ENCODE measurements at regions not wholly inside any gene's neighbourhood (a gene's known extent, or its start where the extent isn't known, plus 50 kb on each side); places are given as distances from the start of the nearest gene placed in this dataset.

GRCh38 chr20:39133201-39133600 is 171.1 kb downstream of the DHX35 start:
- Histone ChIP-seq H3K4me1 (ENCODE audit: insufficient read depth) (no peaks in the 10 kb centered on the region), H3K9me3 (ENCODE audit: low read depth) (no peaks in the 10 kb centered on the region), H3K79me2 (ENCODE audit: insufficient read depth) (no peaks in the 10 kb centered on the region), H4K20me1 (ENCODE audit: insufficient read depth) (no peaks in the 10 kb centered on the region), H3K9me2 (ENCODE audit: insufficient read depth) (no peaks in the 10 kb centered on the region), H3K27me3 (replicated peaks; ENCODE audit: insufficient read depth) (no peaks in the 10 kb centered on the region), H3K4me3 (no peak overlapping the region), H3K4me2 (ENCODE audit: unreplicated experiment) (no peak overlapping the region), H3K27ac (no peak overlapping the region), H2AFZ (no peak overlapping the region), H3K9ac (no peak overlapping the region), H3K36me3 (ENCODE audit: low read depth) (no peaks in the 10 kb centered on the region), H3F3A (ENCODE audit: insufficient read depth) (no peaks in the 10 kb centered on the region)
- in situ Hi-C loops (cut with MboI), result no loop called here
- DNase-seq, result no peak
- TF ChIP-seq EZH2 (IDR thresholded peaks at IDR 0.05; ENCODE audit: insufficient read depth, poor library complexity, severe bottlenecking), result no peak
- no peak for TF ChIP-seq EZH2phosphoT487 (IDR thresholded peaks at IDR 0.05; ENCODE audit: insufficient read depth, low read depth)
- WGBS, 2 experiments (ENCODE audit: low coverage in 1 of 2, low lambda C conversion rate in 2 of 2, missing lambda C conversion rate in 2 of 2), result 60 to 73% methylated on average over 4 of the region's 4 CpGs

DNA sequence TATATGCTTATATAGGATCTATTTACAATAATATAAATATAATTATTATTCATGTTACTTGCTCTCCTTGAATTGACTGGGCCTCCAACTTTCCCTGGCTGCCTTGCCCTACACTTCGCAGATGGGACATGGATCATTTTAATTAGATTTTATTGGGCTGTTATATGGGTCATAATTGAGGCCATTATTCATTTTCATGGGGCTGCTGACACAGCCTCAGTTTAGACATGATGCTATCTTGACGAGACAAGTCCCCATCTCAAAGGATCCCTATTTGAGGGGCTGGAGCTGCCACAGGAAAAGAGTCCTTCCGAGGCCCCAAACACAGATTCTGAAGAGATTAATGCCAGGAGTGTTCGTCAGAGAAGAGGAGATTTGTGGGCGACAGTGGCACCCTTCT is 170.4 kb downstream of the DHX35 start:
- Histone ChIP-seq H3K36me3 (ENCODE audit: low read depth) (no peaks in the 10 kb centered on the region), H3K9me2 (ENCODE audit: insufficient read depth) (no peaks in the 10 kb centered on the region), H3K79me2 (ENCODE audit: insufficient read depth) (no peaks in the 10 kb centered on the region), H3K27me3 (replicated peaks; ENCODE audit: insufficient read depth) (no peaks in the 10 kb centered on the region), H3K27ac (no peak overlapping the region), H2AFZ (no peak overlapping the region), H4K20me1 (ENCODE audit: insufficient read depth) (no peaks in the 10 kb centered on the region), H3K4me3 (no peak overlapping the region), H3F3A (ENCODE audit: insufficient read depth) (no peaks in the 10 kb centered on the region), H3K4me2 (ENCODE audit: unreplicated experiment) (no peak overlapping the region), H3K9me3 (ENCODE audit: low read depth) (no peaks in the 10 kb centered on the region), H3K4me1 (ENCODE audit: insufficient read depth) (no peaks in the 10 kb centered on the region), H3K9ac (no peak overlapping the region)
- 48% methylated on average over 5 of the region's 5 CpGs for WGBS, 2 experiments (ENCODE audit: low coverage in 1 of 2, low lambda C conversion rate in 2 of 2, missing lambda C conversion rate in 2 of 2)
- DNase-seq, result no peak
- TF ChIP-seq EZH2 (IDR thresholded peaks at IDR 0.05; ENCODE audit: insufficient read depth, poor library complexity, severe bottlenecking) (no peak), EZH2phosphoT487 (IDR thresholded peaks at IDR 0.05; ENCODE audit: insufficient read depth, low read depth) (no peak)
- in situ Hi-C loops (cut with MboI), result no loop called here

DNA sequence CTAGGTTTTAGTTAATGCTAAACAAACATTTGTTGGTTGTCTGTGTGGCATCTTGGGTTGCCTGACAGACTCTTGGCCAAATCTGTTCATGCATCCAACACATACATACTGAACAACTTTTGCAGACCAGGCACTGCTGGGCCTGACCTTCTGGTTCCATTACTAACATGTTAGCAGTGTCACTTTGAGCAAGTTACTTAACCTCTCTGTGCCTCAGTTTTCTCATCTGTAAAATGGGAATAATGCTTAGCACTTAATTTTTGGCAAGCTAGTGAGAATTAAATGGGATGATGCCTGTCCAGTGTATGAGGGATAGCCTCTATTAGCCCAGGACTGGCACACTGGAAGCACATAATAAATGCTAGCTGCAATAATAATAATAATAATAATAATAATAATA is 169.9 kb downstream of the DHX35 start:
- no peaks in the 10 kb centered on the region for H3K79me2 ChIP-seq (ENCODE audit: insufficient read depth)
- no peaks in the 10 kb centered on the region for H3K9me2 ChIP-seq (ENCODE audit: insufficient read depth)
- no peak overlapping the region for H3K4me2 ChIP-seq (ENCODE audit: unreplicated experiment)
- H3K36me3 ChIP-seq (ENCODE audit: low read depth), result no peaks in the 10 kb centered on the region
- H3K27ac ChIP-seq, result no peak overlapping the region
- no peaks in the 10 kb centered on the region for H3K27me3 ChIP-seq (replicated peaks; ENCODE audit: insufficient read depth)
- no peaks in the 10 kb centered on the region for H3K4me1 ChIP-seq (ENCODE audit: insufficient read depth)
- DNase-seq, result no peak
- H3F3A ChIP-seq (ENCODE audit: insufficient read depth), result no peaks in the 10 kb centered on the region
- TF ChIP-seq EZH2 (IDR thresholded peaks at IDR 0.05; ENCODE audit: insufficient read depth, poor library complexity, severe bottlenecking), result no peak
- no peak for TF ChIP-seq EZH2phosphoT487 (IDR thresholded peaks at IDR 0.05; ENCODE audit: insufficient read depth, low read depth)
- H3K9me3 ChIP-seq (ENCODE audit: low read depth), result no peaks in the 10 kb centered on the region
- H4K20me1 ChIP-seq (ENCODE audit: insufficient read depth), result no peaks in the 10 kb centered on the region
- in situ Hi-C loops (cut with MboI), result no loop called here
- H3K4me3 ChIP-seq, result no peak overlapping the region
- no peak overlapping the region for H3K9ac ChIP-seq
- no peak overlapping the region for H2AFZ ChIP-seq

DNA sequence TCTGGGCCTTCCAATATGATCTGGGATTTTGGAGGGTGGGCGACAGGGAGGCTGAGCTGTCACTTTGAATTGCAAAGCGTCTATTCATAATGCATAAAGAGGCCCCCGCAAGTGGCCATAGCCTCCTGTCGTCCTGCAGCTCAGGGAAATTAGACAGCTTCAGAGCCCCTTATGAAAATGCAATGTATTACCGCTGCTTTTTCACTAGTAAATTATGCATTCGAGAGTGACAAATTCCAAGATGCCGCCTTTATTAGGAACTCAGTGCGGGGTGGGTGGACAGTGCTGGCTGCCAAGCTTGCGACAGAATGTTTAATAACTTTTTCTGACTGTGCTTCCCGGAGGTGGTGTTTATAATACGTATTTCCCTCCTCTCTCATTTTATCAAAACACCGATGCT is 168.5 kb downstream of the DHX35 start:
- no peaks in the 10 kb centered on the region for H3K79me2 ChIP-seq (ENCODE audit: insufficient read depth)
- no peak overlapping the region for H3K9ac ChIP-seq
- no peak overlapping the region for H3K4me3 ChIP-seq
- H3K9me3 ChIP-seq (ENCODE audit: low read depth), result no peaks in the 10 kb centered on the region
- no peaks in the 10 kb centered on the region for H3F3A ChIP-seq (ENCODE audit: insufficient read depth)
- H3K27ac ChIP-seq, result no peak overlapping the region
- H3K27me3 ChIP-seq (replicated peaks; ENCODE audit: insufficient read depth), result no peaks in the 10 kb centered on the region
- in situ Hi-C loops (cut with MboI), result no loop called here
- no peaks in the 10 kb centered on the region for H3K9me2 ChIP-seq (ENCODE audit: insufficient read depth)
- H3K4me1 ChIP-seq (ENCODE audit: insufficient read depth), result no peaks in the 10 kb centered on the region
- WGBS, 2 experiments (ENCODE audit: low coverage in 1 of 2, low lambda C conversion rate in 2 of 2, missing lambda C conversion rate in 2 of 2), result 63 to 67% methylated on average over 12 of the region's 12 CpGs
- no peak overlapping the region for H3K4me2 ChIP-seq (ENCODE audit: unreplicated experiment)
- no peaks in the 10 kb centered on the region for H3K36me3 ChIP-seq (ENCODE audit: low read depth)
- no peak for DNase-seq
- H4K20me1 ChIP-seq (ENCODE audit: insufficient read depth), result no peaks in the 10 kb centered on the region
- TF ChIP-seq EZH2 (IDR thresholded peaks at IDR 0.05; ENCODE audit: insufficient read depth, poor library complexity, severe bottlenecking), result no peak
- TF ChIP-seq EZH2phosphoT487 (IDR thresholded peaks at IDR 0.05; ENCODE audit: insufficient read depth, low read depth), result no peak
- H2AFZ ChIP-seq, result no peak overlapping the region

GRCh38 chr20:39129523-39129922 is 167.4 kb downstream of the DHX35 start:
- 2 to 3% methylated on average over 2 of the region's 2 CpGs for WGBS, 2 experiments (ENCODE audit: low coverage in 1 of 2, low lambda C conversion rate in 2 of 2, missing lambda C conversion rate in 2 of 2)
- H3K9ac ChIP-seq, result no peak overlapping the region
- H3K9me3 ChIP-seq (ENCODE audit: low read depth), result no peaks in the 10 kb centered on the region
- in situ Hi-C loops (cut with MboI), result no loop called here
- no peaks in the 10 kb centered on the region for H3K79me2 ChIP-seq (ENCODE audit: insufficient read depth)
- no peaks in the 10 kb centered on the region for H3K4me1 ChIP-seq (ENCODE audit: insufficient read depth)
- no peaks in the 10 kb centered on the region for H3K9me2 ChIP-seq (ENCODE audit: insufficient read depth)
- no peak overlapping the region for H3K27ac ChIP-seq
- H3K4me3 ChIP-seq, result no peak overlapping the region
- DNase-seq, result no peak
- TF ChIP-seq EZH2phosphoT487 (IDR thresholded peaks at IDR 0.05; ENCODE audit: insufficient read depth, low read depth), result no peak
- TF ChIP-seq EZH2 (IDR thresholded peaks at IDR 0.05; ENCODE audit: insufficient read depth, poor library complexity, severe bottlenecking), result no peak
- H3K4me2 ChIP-seq (ENCODE audit: unreplicated experiment), result no peak overlapping the region
- no peaks in the 10 kb centered on the region for H3K27me3 ChIP-seq (replicated peaks; ENCODE audit: insufficient read depth)
- H4K20me1 ChIP-seq (ENCODE audit: insufficient read depth), result no peaks in the 10 kb centered on the region
- no peaks in the 10 kb centered on the region for H3F3A ChIP-seq (ENCODE audit: insufficient read depth)
- H2AFZ ChIP-seq, result no peak overlapping the region
- H3K36me3 ChIP-seq (ENCODE audit: low read depth), result no peaks in the 10 kb centered on the region
